Cardiac septum (tissue), 1 donor: ENCODE measurements at regions not wholly inside any gene's neighbourhood (a gene's known extent, or its start where the extent isn't known, plus 50 kb on each side); places are given as distances from the start of the nearest gene placed in this dataset.

Experiments used
- DNase-seq: peaks from one replicate; pipeline ENCODE4 v3.0.0-alpha.2; 2020; ENCODE audit warnings: low spot score
- intact Hi-C: fragments of 100-400 bp; cut with DNase I; formaldehyde crosslinking; loops from one replicate; pipeline ENCODE4 v1.14.0; 2022
- donor health status: DM: no; HTN: no; CAD: no.

GRCh38 chr18:10230072-10230471, 224.4 kb upstream of the APCDD1 start:
- intact Hi-C loops, result no loop called here
- DNase-seq, result no peak

DNA sequence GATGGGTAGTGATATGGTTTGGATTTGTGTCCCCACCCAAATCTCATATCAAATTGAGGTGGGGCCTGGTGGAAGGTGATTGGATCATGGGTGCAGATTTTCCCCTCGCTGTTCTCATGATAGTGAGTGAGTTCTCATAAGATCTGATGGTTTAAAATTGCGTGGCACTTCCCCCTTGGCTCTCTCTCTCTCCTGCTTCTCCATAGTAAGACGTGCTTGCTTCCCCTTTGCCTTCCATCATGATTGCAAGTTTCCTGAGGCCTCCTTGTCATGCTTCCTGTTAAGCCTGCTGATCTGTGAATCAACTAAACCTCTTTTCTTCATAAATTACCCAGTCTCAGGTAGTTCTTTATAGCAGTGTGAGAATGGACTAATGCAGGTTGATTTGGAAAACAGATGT, 223.2 kb upstream of the APCDD1 start:
- intact Hi-C loops, result no loop called here
- DNase-seq, result no peak

- DNase-seq, result no peak
- intact Hi-C loops, result no loop called here
Measured at GRCh38 chr18:10232062-10232461, 222.4 kb upstream of the APCDD1 start.

DNA sequence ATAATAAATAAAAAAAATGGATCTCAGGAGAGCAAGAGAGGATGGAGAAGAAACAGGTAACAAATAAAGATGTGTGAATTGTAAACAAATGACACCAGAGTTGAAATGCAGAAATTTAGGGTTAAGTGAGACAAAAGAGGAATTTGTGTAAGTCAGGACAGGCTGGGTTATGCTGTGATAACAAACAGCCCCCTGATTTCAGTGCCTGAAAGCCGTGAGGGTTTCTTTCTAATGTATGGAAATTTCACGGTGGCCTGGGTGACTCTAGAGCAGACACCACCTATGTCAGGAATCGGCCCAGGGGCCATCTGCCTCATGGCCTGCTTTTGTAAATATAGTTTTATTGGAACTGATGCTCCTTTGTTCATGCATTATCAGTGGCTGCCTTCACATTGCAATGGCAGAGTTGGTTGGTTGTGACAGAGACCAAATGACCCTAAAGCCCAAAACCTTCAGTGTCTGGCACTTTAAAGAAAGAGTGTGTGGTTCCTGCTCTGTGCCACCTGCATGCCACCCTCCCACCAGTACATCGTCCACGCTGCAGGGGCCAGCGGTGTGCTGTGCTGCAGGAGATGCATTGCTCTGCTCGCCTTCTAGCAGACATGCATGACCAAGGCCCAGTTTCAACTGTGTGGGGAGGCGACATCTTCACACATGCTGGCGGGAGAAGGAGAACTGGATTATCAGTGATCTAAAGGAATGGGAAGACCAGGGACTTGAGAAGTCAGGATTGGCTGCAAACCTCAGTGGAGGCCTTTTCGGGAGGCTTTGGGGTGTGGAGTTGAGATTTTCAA, 221.2 kb upstream of the APCDD1 start:
- DNase-seq, result no peak
- intact Hi-C loops, result no loop called here

- DNase-seq, result no peak
- intact Hi-C loops, result no loop called here
Measured at GRCh38 chr18:10234281-10234680, 220.2 kb upstream of the APCDD1 start.

DNA sequence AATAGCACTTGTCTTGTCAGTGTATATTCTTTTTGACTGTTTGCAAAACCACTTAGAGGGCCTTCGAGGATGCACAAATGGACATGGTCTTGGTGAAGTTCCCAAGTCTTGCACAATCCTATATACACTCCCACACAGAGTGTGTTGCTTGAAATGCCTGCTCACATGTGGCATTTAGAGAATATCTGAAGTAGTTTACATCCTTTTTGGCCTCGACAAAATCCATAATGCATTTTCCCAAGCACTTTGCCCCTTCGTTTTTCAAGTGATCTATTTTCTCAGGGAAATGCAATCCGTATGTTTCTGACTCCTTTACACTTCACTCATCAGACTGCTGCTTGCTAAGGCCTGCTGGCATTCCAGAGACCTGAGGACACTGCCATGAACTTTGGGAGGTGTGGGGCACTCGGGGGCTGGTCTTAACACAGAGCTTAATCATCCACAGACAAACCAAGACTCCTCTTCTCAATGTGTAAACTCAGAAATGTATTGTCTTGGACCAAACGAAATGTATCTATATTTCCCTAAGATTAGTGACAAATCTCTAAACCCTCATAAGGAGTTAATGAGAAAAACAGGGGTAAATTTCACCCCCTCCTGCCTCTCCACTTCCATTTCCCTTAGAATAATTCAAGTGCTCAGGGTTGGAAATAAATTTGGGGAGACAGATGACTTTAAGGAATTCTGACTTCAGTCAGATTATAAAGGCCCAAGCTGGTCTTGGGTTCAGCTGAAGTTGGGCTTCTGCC, 219.3 kb upstream of the APCDD1 start:
- intact Hi-C loops, result no loop called here

DNA sequence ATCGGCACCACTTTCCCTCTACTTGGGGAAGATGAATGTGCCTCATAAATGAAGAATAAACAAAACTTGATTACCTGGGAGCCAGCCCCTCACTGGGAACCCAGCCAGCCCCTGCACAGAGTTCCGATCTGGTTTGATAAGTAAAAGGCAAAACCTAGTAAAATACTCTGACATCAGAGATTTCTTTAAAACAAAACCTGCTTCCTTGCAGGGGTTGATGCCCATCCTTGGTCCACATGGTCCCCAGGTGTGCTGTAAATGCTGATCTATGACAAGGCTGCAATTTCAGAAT, 218.8 kb upstream of the APCDD1 start:
- intact Hi-C loops, result no loop called here
- DNase-seq, result no peak

More for the DNA sequence above, 219.3 kb upstream of the APCDD1 start:
- no peak for DNase-seq

- intact Hi-C loops, result no loop called here
- DNase-seq, result no peak
Measured at GRCh38 chr18:10239103-10239502, 215.3 kb upstream of the APCDD1 start.

GRCh38 chr18:10239991-10240634, 214.3 kb upstream of the APCDD1 start:
- no peak for DNase-seq
- intact Hi-C loops, result no loop called here

DNA sequence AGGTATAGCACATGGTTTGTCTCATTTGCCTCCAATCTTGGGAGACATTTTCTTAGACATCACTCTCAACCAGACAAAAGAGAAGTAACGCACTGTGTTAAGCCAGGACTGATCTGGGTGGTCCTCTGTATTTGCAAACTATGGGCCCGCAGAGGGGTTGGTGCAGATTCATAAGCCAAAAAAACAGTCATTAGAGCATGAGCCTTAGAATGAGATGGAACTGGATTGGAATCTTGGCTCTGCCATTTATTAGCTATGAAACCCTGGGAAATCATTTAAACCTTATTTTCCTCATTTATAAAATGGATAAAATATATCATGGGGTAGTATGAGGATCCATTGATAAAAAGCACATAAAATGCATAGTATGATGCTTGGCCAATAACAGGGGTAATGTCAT, 213.5 kb upstream of the APCDD1 start:
- intact Hi-C loops, result no loop called here

DNA sequence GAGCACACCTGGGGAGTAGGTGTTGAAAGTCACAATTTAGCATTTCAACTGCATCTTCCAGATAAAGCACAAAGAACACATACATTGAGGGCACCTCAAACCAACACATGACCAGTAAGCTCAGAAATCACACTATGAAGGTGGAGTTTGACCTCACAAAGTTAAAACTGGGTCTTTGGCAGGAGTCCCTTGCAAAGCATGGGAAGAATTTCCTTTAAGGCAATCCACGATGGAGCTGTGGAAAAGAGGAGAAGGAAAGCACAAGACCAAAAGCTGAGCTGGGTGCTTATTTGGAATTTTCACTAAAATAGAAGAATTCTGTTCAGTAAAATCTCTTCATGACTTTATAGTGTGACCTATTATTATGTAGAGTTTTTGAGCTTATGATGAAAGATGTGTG, 212.9 kb upstream of the APCDD1 start:
- intact Hi-C loops, result no loop called here
- no peak for DNase-seq

More for the DNA sequence above, 213.5 kb upstream of the APCDD1 start:
- no peak for DNase-seq

DNA sequence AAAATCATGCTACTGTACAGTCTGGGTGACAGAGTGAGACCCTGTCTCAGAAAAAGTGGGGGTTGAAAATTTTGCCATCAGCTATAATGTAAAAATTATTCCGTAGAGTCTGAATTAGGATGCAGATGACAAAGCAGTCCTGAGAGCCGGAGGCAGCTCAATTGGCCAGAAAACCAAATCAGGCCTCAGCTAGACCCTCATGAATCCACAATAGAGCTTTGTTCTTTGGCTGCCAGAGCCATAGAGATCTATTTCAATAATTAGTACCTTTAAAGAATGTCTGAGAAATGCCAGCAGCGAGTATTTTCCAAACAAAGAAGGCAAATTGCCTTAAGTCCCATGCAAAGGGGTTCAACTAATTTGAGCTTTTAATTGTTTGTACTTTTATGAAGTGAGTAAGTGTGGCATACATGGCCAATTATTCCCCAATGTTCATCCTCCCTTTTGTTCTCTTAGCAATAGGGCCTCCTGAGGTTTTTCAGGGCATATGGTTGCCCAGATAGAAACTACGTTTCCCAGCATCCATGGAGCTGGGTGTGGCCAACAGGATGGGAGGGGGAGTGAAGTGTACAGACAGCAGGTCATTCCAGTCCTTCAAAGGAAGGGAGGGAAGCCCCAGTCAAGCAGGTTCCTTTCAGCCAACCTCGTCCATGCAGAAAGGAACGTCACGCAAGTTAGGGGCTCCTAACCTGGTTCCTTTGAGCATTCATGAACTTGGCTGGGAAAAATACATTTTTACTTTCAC, 211.3 kb upstream of the APCDD1 start:
- DNase-seq, result no peak
- intact Hi-C loops, result no loop called here

- intact Hi-C loops, result no loop called here
- no peak for DNase-seq
Measured at GRCh38 chr18:10244341-10244740, 210.1 kb upstream of the APCDD1 start.

GRCh38 chr18:10245031-10245845, 209.2 kb upstream of the APCDD1 start:
- no peak for DNase-seq
- intact Hi-C loops, result no loop called here

- DNase-seq, result no peak
- intact Hi-C loops, result no loop called here
Measured at GRCh38 chr18:10245846-10246175, 208.6 kb upstream of the APCDD1 start.

DNA sequence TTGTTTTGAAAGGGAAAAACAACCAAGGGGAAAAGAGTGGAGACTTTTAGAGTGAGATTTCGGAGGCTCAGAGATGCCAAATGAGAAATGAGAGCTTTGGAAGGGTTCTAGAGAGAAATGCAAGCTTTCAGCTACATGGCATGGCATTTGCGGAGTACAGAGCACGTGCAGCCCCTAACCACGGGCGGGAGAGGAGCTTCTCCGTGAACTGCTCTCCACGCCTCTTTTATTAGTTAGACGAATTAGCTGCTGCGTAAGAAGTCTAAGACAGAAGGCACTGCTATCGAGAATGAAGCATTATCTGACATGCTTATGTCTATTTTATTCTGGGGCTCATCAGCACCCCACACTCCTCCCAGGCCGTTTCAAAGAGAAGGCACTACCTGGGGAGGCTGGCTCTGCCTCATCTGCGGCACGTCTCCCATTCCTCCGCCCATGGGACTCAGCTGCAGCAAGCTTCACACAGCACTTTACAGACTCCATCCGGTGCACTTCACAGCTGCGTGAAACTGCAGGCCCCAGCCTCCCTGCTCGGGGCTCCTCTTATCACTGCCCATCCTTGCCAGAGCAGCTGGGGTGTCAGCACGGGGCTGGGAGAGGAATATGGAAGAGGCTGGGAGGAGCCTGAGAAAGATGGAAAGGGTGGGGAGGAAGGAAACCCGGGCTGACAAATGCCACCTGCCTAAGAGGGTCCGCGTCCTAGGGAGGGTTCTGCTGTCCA, 207.3 kb upstream of the APCDD1 start:
- no peak for DNase-seq
- intact Hi-C loops, result no loop called here

- intact Hi-C loops, result no loop called here
- no peak for DNase-seq
Measured at GRCh38 chr18:10247742-10248082, 206.7 kb upstream of the APCDD1 start.

DNA sequence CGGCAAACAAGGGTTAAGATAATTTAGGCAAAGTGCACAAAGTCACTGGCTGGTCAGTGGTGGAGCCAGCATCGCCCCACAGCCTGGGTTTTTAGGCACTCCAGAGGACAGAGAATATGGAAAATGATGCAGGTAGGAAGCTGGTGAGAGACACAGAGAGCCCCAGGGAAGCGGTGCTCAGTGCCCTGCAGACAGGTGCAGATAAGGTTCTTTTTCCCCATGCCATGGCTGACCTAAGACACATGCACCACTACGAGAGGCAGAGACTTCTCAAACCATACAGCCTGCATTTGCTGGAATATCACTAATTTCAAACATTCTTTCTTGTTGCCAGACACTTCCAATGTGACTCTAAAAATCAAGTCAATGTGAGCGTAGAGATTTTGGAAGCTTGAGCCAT, 205.7 kb upstream of the APCDD1 start:
- intact Hi-C loops, result no loop called here
- no peak for DNase-seq

- DNase-seq, result no peak
- intact Hi-C loops, result no loop called here
Measured at GRCh38 chr18:10249270-10249669, 205.2 kb upstream of the APCDD1 start.
